Epithelial cell of esophagus (primary cell): ENCODE measurements at regions not wholly inside any gene's neighbourhood (a gene's known extent, or its start where the extent isn't known, plus 50 kb on each side); places are given as distances from the start of the nearest gene placed in this dataset.
"Not testable (repeated sequence)": the region's sequence is repeated elsewhere in the genome, so short reads cannot be mapped to it uniquely, and the experiment has no call there.

ENCODE experiments used
- DNase-seq: peaks from one replicate; pipeline ENCODE4 v3.0.0; 2010; ENCODE audit warnings: low read depth
- H3K4me3 ChIP-seq: 2 replicates; pipeline ENCODE4 v1.5.1; 2011; ENCODE audit warnings: mild to moderate bottlenecking, low read length, control low read depth
- CTCF ChIP-seq: IDR thresholded peaks from 2 replicates; pipeline ENCODE4 v1.5.1; 2011; ENCODE audit warnings: low read depth, mild to moderate bottlenecking, low read length, control low read depth, inconsistent platforms; ENCODE audit not compliant: insufficient read depth; ENCODE audit errors: missing control alignments

GRCh38 chr5:104845541-104845940, 1283.0 kb upstream of the NUDT12 start:
- TF ChIP-seq CTCF, result no peak
- no peak overlapping the region for H3K4me3 ChIP-seq
- DNase-seq, result no peak

DNA sequence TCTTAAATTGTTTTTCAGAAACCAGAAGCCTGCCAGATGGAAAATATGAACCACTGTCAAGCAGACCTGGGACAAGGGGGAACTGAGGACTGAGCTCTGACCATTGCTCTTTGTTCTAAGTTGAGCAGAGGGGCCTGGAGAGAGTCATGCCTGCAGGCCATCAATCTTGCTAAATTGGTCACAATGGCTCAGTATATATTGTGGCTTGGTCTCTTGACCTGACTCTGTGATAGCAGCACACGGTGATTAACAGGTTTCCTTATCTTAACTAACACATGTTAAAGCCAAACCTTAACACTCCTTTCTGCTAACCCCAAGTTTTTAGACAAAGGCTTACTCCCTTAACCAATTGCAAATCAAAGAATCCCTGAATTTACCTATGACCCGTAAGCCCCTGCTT, 1281.2 kb upstream of the NUDT12 start:
- TF ChIP-seq CTCF, result no peak

DNA sequence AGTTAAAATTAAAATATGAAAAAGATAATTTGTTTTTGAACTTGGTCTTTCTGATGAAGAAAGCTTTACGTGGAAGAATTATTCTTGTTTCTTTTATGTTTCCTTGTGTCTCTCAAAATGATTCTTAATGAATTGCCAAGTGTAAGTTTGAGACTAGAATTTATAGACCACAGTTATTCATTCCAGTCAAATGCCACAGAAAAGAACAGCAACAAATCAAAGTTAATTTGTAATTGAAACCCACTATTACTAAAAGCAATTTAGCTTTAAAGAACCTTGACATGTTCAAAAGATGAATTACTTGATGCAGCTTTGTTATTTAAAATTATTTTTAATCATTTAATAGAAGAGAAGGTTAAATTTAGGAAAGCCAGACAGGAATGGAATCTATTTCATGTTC, 1277.7 kb upstream of the NUDT12 start:
- no peak for TF ChIP-seq CTCF

More for the DNA sequence above, 1281.2 kb upstream of the NUDT12 start:
- no peak for DNase-seq
- H3K4me3 ChIP-seq, result no peak overlapping the region

GRCh38 chr5:104831515-104831914, 1268.9 kb upstream of the NUDT12 start:
- not testable (repeated sequence) for DNase-seq, H3K4me3 ChIP-seq

More for the DNA sequence above, 1277.7 kb upstream of the NUDT12 start:
- no peak overlapping the region for H3K4me3 ChIP-seq
- no peak for DNase-seq

GRCh38 chr5:104821606-104822005, 1259.0 kb upstream of the NUDT12 start:
- H3K4me3 ChIP-seq, result no peak overlapping the region
- TF ChIP-seq CTCF, result no peak
- DNase-seq, result no peak

DNA sequence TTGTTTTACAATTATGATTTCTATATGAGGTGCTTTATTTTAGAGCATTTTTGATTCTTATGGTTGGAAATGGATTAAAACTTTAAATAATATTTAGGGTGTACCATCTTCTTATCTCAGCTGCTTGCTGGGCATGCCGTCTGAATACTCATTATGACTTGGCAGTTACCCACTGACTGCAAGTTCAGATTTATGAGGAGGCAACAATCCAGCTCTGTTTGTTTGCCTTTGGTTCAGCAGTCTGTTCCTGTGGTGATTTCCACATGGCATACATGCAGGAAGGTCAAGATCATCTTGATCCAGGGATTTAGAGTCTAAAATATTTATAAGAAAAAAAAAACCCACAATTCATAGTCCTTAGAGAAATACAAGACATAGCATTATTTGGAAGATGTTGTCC, 1254.5 kb upstream of the NUDT12 start:
- no peak for TF ChIP-seq CTCF
- no peak overlapping the region for H3K4me3 ChIP-seq
- no peak for DNase-seq

DNA sequence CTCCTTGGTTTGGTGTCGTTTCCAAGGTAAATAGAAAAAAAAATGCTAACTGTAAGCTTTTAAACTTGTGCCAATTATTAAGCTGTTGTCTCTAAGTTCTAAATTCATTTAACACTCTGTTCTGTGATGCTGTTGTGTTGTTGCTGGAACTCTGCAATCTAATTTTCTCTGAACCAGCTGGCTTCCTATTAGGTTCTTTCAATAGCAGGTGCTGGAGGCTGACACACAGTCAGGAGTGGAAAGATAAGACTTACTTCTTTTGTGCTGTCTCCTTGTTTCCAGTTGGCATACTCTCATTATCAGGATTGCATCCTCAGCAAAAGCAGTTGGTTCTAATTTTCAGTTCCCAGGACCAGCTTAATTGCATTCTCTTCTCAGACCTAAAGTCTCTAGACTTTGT, 1252.6 kb upstream of the NUDT12 start:
- no peak for DNase-seq
- TF ChIP-seq CTCF, result no peak
- no peak overlapping the region for H3K4me3 ChIP-seq
